ENCODE measurements at regions not wholly inside any gene's neighbourhood (a gene's known extent, or its start where the extent isn't known, plus 50 kb on each side); places are given as distances from the start of the nearest gene placed in this dataset.

GRCh38 chrX:63285375-63285774 lies 65.8 kb downstream of the SPIN4 start:
- Histone ChIP-seq H3K27ac (no peak overlapping the region), H3K36me3 (replicated peaks in 1 of 2) (no peaks in the 10 kb centered on the region), H3K27me3 (no peaks in the 10 kb centered on the region), H3K9me3 (replicated peaks in 1 of 3) (no peaks in the 10 kb centered on the region), H3K4me1 (replicated peaks in 1 of 2) (no peaks in the 10 kb centered on the region), H3K4me3 (no peak overlapping the region)
- no peak for DNase-seq
- WGBS, 4 donors = 71 to 90% (median 83%) methylated on average over 1 of the region's 1 CpG
- TF ChIP-seq POLR2A (IDR thresholded peaks at IDR 0.05) = no peak
- TF ChIP-seq CTCF (IDR thresholded peaks at IDR 0.05) = no peak
- intact Hi-C loops (cut with DNase I) = no loop called here

GRCh38 chrX:63284659-63285058 lies 66.5 kb downstream of the SPIN4 start:
- H3K4me3 ChIP-seq = no peak overlapping the region
- WGBS, 4 donors = 65 to 94% (median 74%) methylated on average over 2 of the region's 2 CpGs
- H3K36me3 ChIP-seq (replicated peaks in 1 of 2) = no peaks in the 10 kb centered on the region
- no peak for DNase-seq
- no peaks in the 10 kb centered on the region for H3K27me3 ChIP-seq
- H3K9me3 ChIP-seq (replicated peaks in 1 of 3) = no peaks in the 10 kb centered on the region
- H3K4me1 ChIP-seq (replicated peaks in 1 of 2) = no peaks in the 10 kb centered on the region
- intact Hi-C loops (cut with DNase I) = no loop called here
- TF ChIP-seq CTCF (IDR thresholded peaks at IDR 0.05) (no peak), POLR2A (IDR thresholded peaks at IDR 0.05) (no peak)
- no peak overlapping the region for H3K27ac ChIP-seq

GRCh38 chrX:63283348-63283747 lies 67.8 kb downstream of the SPIN4 start:
- intact Hi-C loops (cut with DNase I) = no loop called here
- Histone ChIP-seq H3K27ac (no peak overlapping the region), H3K27me3 (no peaks in the 10 kb centered on the region), H3K9me3 (replicated peaks in 1 of 3) (no peaks in the 10 kb centered on the region), H3K4me1 (replicated peaks in 1 of 2) (no peaks in the 10 kb centered on the region), H3K4me3 (no peak overlapping the region), H3K36me3 (replicated peaks in 1 of 2) (no peaks in the 10 kb centered on the region)
- no peak for DNase-seq
- WGBS, 4 donors = 86 to 93% (median 89%) methylated on average over 4 of the region's 4 CpGs; no CpG with 5 or more reads in 1 of the 4 donors
- no peak for TF ChIP-seq CTCF (IDR thresholded peaks at IDR 0.05)
- TF ChIP-seq POLR2A (IDR thresholded peaks at IDR 0.05) = no peak

- Histone ChIP-seq H3K9me3 (replicated peaks in 1 of 3) (no peaks in the 10 kb centered on the region), H3K27ac (no peak overlapping the region), H3K27me3 (no peaks in the 10 kb centered on the region), H3K4me1 (replicated peaks in 1 of 2) (no peaks in the 10 kb centered on the region), H3K4me3 (no peak overlapping the region), H3K36me3 (replicated peaks in 1 of 2) (no peaks in the 10 kb centered on the region)
- intact Hi-C loops (cut with DNase I) = no loop called here
- TF ChIP-seq CTCF (IDR thresholded peaks at IDR 0.05) (no peak), POLR2A (IDR thresholded peaks at IDR 0.05) (no peak)
- DNase-seq = no peak
Observed at GRCh38 chrX:63282828-63283227, 68.3 kb downstream of the SPIN4 start.
